ENCODE measurements at regions not wholly inside any gene's neighbourhood (a gene's known extent, or its start where the extent isn't known, plus 50 kb on each side); places are given as distances from the start of the nearest gene placed in this dataset.

- TF ChIP-seq EZH2 (IDR thresholded peaks at IDR 0.05; ENCODE audit: borderline replicate concordance, low read depth, low read length, severe bottlenecking), result no peak
- Histone ChIP-seq H3K36me3 (ENCODE audit: insufficient read depth, low read length) (no peaks in the 10 kb centered on the region), H2AFZ (ENCODE audit: low read depth, low read length) (no peak overlapping the region), H3K9ac (ENCODE audit: low read depth, low read length) (no peak overlapping the region), H3K4me3 (ENCODE audit: low read depth in 1 of 2, low read length in 2 of 2) (no peak overlapping the region), H3K27ac (ENCODE audit: low read length) (no peak overlapping the region), H3K4me1 (ENCODE audit: insufficient read depth, low read length) (no peaks in the 10 kb centered on the region), H4K20me1 (ENCODE audit: insufficient read depth, low read length) (no peaks in the 10 kb centered on the region), H3K79me2 (ENCODE audit: insufficient read depth, low read length) (no peaks in the 10 kb centered on the region), H3K27me3 (ENCODE audit: insufficient read depth, low read length, poor library complexity) (no peaks in the 10 kb centered on the region), H3K9me3 (ENCODE audit: insufficient read depth, low read length, severe bottlenecking) (no peaks in the 10 kb centered on the region), H3K4me2 (ENCODE audit: insufficient read depth, low read length) (no peak overlapping the region)
- DNase-seq (no peak), ATAC-seq (ENCODE audit: insufficient read depth, low read depth) (no peak)
Observed at GRCh38 chr2:120593921-120594686, 141.6 kb upstream of the GLI2 start.

- no peaks in the 10 kb centered on the region for H3K79me2 ChIP-seq (ENCODE audit: insufficient read depth, low read length)
- no peak overlapping the region for H3K4me2 ChIP-seq (ENCODE audit: insufficient read depth, low read length)
- no peak for DNase-seq
- TF ChIP-seq EZH2 (IDR thresholded peaks at IDR 0.05; ENCODE audit: borderline replicate concordance, low read depth, low read length, severe bottlenecking) (no peak), CTCF (IDR thresholded peaks at IDR 0.05; ENCODE audit: borderline replicate concordance, extremely low read depth, low read length, poor library complexity, severe bottlenecking) (no peak)
- H4K20me1 ChIP-seq (ENCODE audit: insufficient read depth, low read length), result no peaks in the 10 kb centered on the region; the same call in 1 of the 2 replicates
- no peaks in the 10 kb centered on the region for H3K27me3 ChIP-seq (ENCODE audit: insufficient read depth, low read length, poor library complexity)
- no peaks in the 10 kb centered on the region for H3K36me3 ChIP-seq (ENCODE audit: insufficient read depth, low read length)
- H3K4me3 ChIP-seq (ENCODE audit: low read depth in 1 of 2, low read length in 2 of 2), result no peak overlapping the region
- no peaks in the 10 kb centered on the region for H3K9me3 ChIP-seq (ENCODE audit: insufficient read depth, low read length, severe bottlenecking)
- no peaks in the 10 kb centered on the region for H3K4me1 ChIP-seq (ENCODE audit: insufficient read depth, low read length)
- H3K9ac ChIP-seq (ENCODE audit: low read depth, low read length), result no peak overlapping the region
- ATAC-seq (ENCODE audit: insufficient read depth, low read depth), result no peak
- H3K27ac ChIP-seq (ENCODE audit: low read length), result no peak overlapping the region
- no peak overlapping the region for H2AFZ ChIP-seq (ENCODE audit: low read depth, low read length)
Observed at GRCh38 chr2:120594856-120595685, 140.6 kb upstream of the GLI2 start.

GRCh38 chr2:120595739-120596138, 139.9 kb upstream of the GLI2 start:
- H3K79me2 ChIP-seq (ENCODE audit: insufficient read depth, low read length), result no peaks in the 10 kb centered on the region
- no peak overlapping the region for H3K27ac ChIP-seq (ENCODE audit: low read length)
- H3K4me1 ChIP-seq (ENCODE audit: insufficient read depth, low read length), result no peaks in the 10 kb centered on the region
- no peaks in the 10 kb centered on the region for H3K27me3 ChIP-seq (ENCODE audit: insufficient read depth, low read length, poor library complexity)
- H3K9me3 ChIP-seq (ENCODE audit: insufficient read depth, low read length, severe bottlenecking), result no peaks in the 10 kb centered on the region
- TF ChIP-seq EZH2 (IDR thresholded peaks at IDR 0.05; ENCODE audit: borderline replicate concordance, low read depth, low read length, severe bottlenecking), result no peak
- TF ChIP-seq CTCF (IDR thresholded peaks at IDR 0.05; ENCODE audit: borderline replicate concordance, extremely low read depth, low read length, poor library complexity, severe bottlenecking), result no peak
- no peak overlapping the region for H3K9ac ChIP-seq (ENCODE audit: low read depth, low read length)
- ATAC-seq (ENCODE audit: insufficient read depth, low read depth) (no peak), DNase-seq (no peak)
- H4K20me1 ChIP-seq (ENCODE audit: insufficient read depth, low read length), result no peaks in the 10 kb centered on the region; the same call in 1 of the 2 replicates
- no peak overlapping the region for H3K4me2 ChIP-seq (ENCODE audit: insufficient read depth, low read length)
- no peak overlapping the region for H2AFZ ChIP-seq (ENCODE audit: low read depth, low read length)
- no peaks in the 10 kb centered on the region for H3K36me3 ChIP-seq (ENCODE audit: insufficient read depth, low read length)
- H3K4me3 ChIP-seq (ENCODE audit: low read depth in 1 of 2, low read length in 2 of 2), result no peak overlapping the region
